GF-D8 (cell line): ENCODE measurements at regions not wholly inside any gene's neighbourhood (a gene's known extent, or its start where the extent isn't known, plus 50 kb on each side); places are given as distances from the start of the nearest gene placed in this dataset.
"Not testable (repeated sequence)": the region's sequence is repeated elsewhere in the genome, so short reads cannot be mapped to it uniquely, and the experiment has no call there.

ENCODE experiments used
- DNase-seq: peaks from one replicate; lab custom pipeline; 2025; lab: John Stamatoyannopoulos, UW

GRCh38 chr11:112514011-112514740 lies 253.5 kb upstream of the PLET1 start:
- no peak for DNase-seq

- DNase-seq = no peak
Observed at GRCh38 chr11:112516261-112516660, 255.6 kb upstream of the PLET1 start.

GRCh38 chr11:112516755-112517154 lies 256.1 kb upstream of the PLET1 start:
- DNase-seq = no peak

- DNase-seq = no peak
Observed at GRCh38 chr11:112518371-112518770, 257.7 kb upstream of the PLET1 start.

- no peak for DNase-seq
Observed at GRCh38 chr11:112519751-112520150, 259.1 kb upstream of the PLET1 start.

- no peak for DNase-seq
Observed at GRCh38 chr11:112520354-112520753, 259.7 kb upstream of the PLET1 start.

GRCh38 chr11:112522536-112522935 lies 261.9 kb upstream of the PLET1 start:
- DNase-seq = no peak

GRCh38 chr11:112523031-112523430 lies 262.4 kb upstream of the PLET1 start:
- no peak for DNase-seq

- DNase-seq = no peak
Observed at GRCh38 chr11:112523477-112523876, 262.8 kb upstream of the PLET1 start.

GRCh38 chr11:112523951-112524350 lies 263.3 kb upstream of the PLET1 start:
- DNase-seq = no peak

- DNase-seq = no peak
Observed at GRCh38 chr11:112524798-112525197, 264.1 kb upstream of the PLET1 start.

- DNase-seq = peak; percentile 66
Observed at GRCh38 chr11:112525270-112525669, 264.6 kb upstream of the PLET1 start.

GRCh38 chr11:112525844-112526590 lies 265.4 kb upstream of the PLET1 start:
- DNase-seq = no peak

GRCh38 chr11:112526699-112527416 lies 266.2 kb upstream of the PLET1 start:
- DNase-seq = no peak

GRCh38 chr11:112529071-112529470 lies 268.4 kb upstream of the PLET1 start:
- no peak for DNase-seq

GRCh38 chr11:112532506-112532905 lies 271.8 kb upstream of the PLET1 start:
- DNase-seq = no peak

GRCh38 chr11:112533682-112534081 lies 273.0 kb upstream of the PLET1 start:
- DNase-seq = no peak

GRCh38 chr11:112534208-112534607 lies 273.5 kb upstream of the PLET1 start:
- DNase-seq = no peak

GRCh38 chr11:112537026-112537425 lies 276.4 kb upstream of the PLET1 start:
- DNase-seq = no peak

- peak; percentile 56 for DNase-seq
Observed at GRCh38 chr11:112537846-112538330, 277.2 kb upstream of the PLET1 start.

- DNase-seq = no peak
Observed at GRCh38 chr11:112538534-112539280, 278.0 kb upstream of the PLET1 start.

- not testable (repeated sequence) for DNase-seq
Observed at GRCh38 chr11:112539281-112539555, 278.6 kb upstream of the PLET1 start.
